Right forelimb (tissue), 1 donor: ENCODE measurements at regions not wholly inside any gene's neighbourhood (a gene's known extent, or its start where the extent isn't known, plus 50 kb on each side); places are given as distances from the start of the nearest gene placed in this dataset.
A peak's percentile ranks its signal among the peaks of the same experiment; 100 is the strongest.
"Not testable (repeated sequence)": the region's sequence is repeated elsewhere in the genome, so short reads cannot be mapped to it uniquely, and the experiment has no call there.

Source experiments
- DNase-seq: peaks from one replicate; pipeline ENCODE4 v3.0.0-alpha.2; 2018

DNA sequence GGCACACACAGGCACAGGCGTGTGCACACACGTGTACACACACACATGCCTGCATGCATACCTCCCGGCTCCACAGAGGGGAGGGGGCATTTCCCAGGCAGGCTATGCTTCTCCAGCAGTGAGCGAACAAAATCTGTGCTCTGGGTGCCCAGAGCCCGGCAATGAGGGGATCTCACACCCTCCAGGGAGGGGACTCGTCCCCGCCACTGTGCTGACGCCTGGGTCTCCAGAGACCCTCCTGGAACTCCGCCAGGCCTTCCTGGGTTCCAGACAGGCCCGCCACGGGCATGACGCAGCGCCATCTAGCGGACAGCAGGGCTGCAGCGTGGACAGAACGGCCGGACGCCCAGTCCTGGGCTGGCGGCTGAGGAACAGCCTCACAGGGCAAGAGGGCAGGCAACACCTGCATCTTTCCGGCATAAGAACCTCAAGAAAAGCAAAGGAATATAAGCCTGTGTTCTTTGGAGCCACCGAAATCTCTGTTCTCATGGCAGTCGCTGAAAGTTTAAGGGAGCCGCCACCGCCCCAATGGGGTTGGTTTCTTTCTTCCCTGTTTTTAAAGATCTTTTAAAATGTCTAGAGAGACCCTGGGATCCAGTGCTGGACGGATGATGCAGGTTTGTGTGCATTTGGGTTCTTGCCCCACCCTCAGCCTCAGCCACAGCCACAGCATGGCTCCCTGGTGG, 135.6 kb upstream of the PPP1R26 start:
- peak; percentile 77 for DNase-seq

DNA sequence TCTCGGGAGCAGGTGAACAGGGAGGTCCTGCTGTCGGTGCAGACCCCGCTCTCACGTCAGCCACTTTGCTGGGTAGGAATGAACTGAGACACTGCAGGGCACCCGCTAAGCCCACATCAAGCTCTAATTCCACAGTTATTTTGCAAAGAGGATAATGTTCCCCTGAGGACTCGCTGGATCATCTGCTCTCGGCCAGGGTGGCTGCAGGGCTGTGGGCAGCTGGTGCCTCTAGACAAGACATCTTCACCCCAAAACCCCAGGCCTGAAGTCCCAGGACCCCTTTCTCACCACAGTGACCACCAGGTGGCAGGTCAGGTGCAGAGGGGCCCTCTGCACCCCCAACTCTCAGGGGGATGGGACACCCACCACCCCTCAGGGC, 135.1 kb upstream of the PPP1R26 start:
- no peak for DNase-seq

DNA sequence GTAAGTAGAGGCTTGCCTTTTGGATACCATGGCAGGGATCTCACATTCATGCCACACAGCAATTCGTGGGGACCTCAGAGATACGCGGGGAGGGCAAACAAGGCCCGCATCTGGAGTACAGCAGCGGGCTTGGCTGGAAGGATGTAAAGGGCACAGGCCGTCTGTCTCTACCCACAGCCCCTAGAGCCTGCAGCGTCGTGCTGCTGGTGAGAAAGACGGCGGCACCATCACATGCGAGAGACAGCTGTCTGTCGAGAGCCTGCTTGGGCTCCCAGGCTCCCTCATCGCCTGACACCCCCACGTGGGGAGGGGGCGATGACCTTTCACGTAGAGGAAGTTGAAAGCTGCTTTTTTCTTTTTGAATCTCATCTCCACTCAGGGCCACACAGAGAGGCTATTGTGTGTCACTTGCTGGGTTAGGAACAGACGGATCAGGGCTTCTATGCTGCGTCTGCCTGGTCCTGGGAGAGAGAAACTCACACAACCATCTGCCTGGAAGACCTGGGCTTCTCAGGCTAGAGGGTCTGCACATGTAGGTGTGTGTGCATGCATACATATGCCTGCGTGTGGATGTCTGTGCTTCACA, 134.6 kb upstream of the PPP1R26 start:
- DNase-seq = no peak

DNA sequence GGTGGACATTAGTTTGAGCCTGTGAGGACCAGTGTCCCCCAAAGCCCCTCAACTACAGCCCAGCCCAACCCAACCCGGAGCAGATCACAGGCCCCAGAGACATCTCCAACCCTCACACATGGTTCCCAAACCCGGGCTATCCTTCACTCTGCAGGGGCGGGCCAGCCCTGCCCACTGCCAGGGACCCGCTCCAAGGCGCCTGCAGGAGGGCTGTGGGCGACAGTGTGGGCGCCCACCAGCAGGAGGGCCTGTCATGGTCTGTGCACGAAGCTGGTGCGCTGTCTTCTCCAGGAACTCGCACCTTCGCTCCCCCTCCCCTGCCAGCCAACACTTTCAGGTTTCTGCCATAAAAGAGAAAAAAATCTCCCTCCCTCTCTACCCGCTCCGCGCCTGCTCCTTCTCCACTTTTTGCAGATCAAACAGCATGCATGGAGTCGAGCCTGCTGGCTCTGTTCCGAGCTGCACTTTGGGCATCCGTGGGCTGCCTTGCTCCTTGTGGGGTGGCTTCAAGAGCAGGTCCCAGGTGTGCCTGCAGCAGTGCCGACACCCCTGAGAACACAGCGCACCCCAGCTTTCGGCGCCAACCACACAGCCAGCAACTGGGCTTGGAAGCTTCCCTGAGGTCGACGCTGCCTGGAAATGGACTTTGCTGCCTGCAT, 133.7 kb upstream of the PPP1R26 start:
- no peak for DNase-seq

DNA sequence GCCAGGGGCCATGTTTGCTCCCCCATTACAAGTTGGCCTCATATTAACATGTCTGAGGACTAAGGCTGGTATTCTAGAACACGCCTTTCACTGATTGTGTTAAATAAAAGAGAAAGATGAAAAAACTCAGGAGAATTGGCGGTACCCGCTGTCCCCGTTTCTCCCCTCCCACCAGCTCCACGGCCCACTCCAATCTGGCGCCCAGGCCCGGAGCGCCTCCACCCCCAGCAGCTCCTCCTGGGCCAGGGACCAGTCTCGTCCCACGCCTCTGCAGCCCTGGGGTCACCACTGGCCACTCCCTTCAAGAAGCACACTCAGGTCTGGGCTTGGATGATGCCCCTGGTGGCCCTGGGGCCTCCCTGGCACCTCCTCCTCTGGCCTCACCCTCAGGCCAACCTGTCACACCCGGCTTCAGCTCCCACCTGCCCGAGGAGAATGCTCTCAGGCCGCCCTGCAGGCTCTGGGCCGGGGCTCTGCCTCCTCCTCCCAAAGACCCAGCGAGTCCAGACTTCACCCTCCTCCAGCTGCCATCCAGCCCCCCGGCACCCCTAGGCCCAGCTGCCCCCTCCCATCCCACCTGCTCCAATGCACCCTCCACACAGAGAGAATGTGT, 133.0 kb upstream of the PPP1R26 start:
- no peak for DNase-seq

DNA sequence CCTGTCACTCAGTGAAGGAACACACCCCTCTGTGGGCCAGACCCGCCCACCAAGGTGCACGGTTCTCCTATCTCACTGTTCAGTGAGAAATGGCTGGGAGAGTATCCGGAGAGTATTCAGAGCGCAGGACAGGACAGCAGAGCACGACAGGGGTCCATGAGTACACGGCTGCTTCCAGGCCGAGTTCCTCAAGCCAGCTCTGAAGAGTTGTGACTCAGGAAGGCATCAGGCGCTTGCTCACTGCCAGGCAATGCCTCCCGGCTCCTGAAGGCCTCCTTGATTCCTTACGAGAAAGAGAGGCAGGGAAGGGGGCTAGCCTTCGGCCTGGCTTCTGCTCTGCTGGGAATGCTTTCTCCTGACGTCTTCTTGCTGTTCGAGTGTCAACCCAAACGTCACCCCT, 132.1 kb upstream of the PPP1R26 start:
- DNase-seq = no peak

DNA sequence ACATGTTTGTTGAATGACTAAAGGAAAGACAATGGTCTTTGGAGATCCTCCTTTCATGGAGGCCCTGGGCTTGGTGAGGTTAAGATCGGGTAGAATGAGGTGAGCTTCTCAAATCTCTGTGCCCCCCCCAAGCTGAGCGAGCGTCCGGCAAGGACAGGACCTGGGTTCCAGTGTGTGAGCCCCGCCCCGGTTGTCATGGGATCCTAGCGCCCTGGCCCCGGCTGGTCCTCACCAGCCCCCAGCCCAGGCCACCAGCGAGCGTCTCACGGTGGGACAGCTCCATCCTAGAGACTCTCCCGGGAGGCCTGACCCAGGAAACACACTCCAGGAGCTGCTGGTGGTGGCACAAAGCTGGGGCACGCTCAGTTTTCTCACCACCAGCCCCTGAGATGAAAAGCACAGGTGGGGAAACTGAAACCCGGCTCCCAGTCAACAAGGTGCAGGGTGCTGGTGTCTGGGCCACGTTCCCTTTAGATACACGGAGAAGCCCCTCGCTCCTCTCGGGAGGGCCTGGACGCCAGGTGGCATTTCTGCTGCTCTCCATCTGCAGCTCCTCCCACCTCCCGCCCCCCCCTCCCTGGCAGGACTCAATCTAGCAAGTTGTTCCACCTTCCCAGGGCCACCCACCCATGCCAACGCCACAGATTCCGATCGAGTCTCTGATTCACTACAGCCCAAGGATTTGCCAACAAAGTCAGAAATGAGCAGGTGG, 131.3 kb upstream of the PPP1R26 start:
- DNase-seq = no peak

DNA sequence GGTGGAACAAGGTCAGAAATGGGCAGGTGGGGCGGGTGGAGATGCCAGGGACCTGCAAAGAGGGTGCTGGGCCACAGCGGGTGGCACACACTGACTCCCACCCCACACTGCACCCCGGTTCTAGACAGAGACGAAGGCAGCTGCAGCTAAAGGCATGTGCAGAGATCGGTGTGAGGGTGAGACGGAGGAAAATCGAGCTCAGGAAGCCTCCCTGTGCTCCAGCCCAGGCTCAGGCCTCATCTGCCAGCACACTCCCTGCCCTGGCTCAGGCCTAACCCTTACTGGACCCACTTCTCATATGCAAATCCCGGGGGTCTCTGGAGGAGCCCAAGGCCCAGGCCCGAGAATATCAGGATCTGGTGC, 130.8 kb upstream of the PPP1R26 start:
- no peak for DNase-seq

DNA sequence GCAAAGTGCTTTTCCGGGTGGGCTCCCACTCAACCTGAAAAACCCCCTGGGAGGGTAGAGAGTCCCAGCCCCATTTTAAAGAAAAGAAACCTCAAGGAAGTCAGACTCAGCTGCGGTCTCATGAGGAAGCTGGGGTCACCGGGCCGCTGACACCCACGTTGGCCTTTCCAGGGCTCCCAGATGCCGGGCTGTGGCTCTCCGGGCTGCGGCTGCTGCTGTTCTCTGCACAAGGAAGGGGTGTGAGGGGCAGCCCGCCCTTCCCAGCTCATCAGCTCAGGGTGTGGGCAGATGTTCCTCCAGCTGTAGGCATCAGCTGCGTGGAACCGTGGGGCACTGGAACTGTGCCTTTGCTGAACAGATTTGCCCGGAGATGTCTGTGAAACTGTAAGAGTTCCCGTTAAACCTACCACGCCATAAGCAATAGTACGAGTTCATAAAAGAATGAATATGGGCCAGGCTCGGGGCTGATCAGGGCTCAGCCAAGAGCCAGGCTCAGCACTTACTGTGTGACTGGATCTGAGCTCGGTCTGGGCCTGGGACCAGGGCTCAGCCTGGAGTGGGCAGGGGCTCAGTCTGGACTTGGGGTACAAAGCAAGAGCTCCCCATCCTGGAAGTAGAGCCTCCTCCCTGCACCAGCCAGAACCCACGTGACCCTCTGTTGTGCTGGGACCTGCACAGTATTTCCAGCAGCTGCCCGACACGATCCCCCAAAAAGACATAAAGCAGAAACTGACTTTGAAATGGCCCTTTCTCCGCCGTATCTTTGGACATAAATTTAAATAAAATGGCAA, 130.2 kb upstream of the PPP1R26 start:
- DNase-seq = no peak

DNA sequence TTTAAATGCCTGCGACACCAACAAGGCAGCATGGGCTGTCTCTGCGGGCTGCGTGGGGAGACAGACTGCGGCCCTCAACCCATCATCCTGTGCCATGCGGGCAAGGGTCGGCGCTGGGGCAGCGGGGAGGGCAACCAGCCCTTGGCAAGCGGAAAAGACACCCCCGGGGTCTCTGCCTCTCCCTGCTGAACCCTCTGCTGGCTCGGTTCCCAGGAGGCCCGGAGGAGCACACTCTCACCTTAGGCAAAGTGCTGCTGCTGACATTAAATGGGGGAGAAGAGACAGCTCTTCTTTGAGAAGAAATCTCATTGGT, 129.6 kb upstream of the PPP1R26 start:
- no peak for DNase-seq

DNA sequence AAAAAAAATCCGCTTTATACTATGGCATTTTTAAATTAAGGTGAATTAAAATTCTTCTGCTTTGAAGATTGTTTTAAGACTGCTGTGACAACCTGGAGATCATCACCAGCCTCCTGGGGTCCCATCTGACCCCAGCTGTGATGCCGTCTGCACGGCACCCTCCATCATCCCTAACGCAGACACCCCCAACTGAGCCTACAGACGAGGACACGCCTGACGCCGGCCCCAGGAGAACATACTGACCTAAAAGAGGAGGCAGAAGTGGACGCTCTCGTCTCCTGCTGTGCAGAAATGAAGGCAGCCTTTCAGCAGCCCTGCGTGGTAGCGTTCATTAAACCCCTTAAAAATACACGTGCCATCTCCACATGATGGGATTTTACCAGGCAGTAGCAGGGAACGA, 125.6 kb upstream of the PPP1R26 start:
- DNase-seq = no peak

DNA sequence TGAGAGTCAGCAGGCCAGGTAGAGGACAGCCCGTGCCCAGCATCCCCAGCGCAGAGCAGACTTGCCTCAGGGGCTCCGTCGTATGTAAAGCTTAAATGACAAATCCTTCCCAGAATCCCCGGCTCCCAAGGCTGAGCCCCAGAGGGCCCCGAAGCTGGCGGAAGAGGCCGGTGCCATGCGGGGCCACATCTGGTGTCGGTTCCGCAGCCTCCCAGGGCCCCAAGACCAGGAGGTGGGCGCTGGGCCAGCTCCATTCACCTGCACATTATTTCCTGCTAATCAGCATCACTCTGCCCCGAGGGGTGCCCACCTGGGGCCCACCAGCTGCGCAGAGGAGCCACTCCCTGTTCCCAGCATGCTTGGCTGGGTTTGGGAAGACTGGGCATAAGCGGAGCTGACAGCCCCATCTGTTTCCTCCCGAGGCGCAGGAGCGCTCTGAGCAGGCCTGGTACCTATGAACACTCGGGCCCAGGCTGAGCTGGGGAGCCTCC, 124.0 kb upstream of the PPP1R26 start:
- no peak for DNase-seq

DNA sequence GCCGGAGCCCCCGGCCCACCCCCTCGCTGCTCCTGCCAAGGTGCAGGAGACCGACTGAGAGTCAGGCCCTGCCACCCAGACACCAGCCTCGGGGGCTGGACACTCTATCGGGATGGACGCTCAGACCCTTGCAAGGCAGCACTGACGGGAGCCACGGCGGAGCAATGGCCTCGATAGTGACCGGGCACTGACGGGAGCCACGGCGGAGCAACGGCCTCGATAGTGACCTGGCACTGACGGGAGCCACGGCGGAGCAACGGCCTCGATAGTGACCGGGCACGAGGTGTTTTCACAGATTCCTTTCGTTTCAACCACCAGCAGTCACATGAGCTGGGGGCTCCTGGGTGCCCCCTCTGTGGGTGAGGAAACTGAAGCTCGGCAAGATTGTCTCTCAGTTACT, 123.6 kb upstream of the PPP1R26 start:
- no peak for DNase-seq

DNA sequence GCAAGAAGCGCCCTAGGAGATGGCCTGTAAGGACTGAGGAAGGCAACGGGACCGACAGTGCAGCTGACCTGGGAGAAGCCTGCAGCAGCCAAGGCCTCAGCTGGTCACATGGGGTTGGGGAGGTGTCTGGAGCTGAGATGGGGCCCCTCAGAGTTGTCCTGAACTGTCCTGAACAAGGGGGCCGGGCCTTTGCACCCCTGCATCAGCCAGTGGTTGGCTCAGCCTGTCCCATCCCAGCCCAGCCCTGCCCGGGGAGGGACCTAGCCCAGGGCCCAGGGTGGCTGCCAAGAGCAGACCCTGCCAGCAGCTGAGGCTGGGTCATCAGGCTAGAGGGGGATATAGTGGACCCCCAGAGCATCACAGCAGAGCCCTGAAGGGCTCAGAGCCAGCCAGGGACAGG, 122.8 kb upstream of the PPP1R26 start:
- no peak for DNase-seq

DNA sequence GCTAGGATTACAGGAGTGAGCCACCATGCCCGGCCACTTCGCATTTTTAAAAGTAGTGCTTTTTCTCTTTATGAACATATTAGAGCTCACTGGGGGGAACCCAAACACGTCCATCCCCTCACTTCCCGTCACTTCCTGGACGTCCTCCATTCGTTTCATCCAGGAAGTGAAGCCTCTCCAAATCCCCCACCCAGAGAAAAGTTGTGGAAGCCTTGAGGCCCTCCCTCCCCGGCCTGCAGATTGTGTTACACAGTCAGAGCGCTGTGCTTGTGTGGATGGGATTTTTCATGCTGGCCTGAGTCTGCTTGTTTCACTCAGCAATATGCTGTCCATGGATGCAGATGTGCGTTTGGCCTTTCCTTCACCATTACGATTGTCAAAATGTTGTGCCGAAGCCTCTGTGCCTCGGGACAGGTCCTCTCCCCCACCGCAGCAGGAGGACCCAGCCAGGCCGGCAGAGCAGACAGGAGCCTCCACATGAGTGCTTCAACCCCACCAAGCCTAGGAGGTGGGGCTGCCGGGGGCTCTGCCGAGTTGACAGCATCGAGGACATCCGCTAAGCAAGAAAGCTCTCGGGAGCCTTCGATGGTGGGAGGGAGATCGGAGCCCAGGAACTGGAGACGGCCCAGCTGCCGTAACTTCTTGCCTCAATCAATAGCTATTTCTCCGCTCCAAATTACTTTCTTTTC, 121.6 kb upstream of the PPP1R26 start:
- peak; percentile 65 for DNase-seq

DNA sequence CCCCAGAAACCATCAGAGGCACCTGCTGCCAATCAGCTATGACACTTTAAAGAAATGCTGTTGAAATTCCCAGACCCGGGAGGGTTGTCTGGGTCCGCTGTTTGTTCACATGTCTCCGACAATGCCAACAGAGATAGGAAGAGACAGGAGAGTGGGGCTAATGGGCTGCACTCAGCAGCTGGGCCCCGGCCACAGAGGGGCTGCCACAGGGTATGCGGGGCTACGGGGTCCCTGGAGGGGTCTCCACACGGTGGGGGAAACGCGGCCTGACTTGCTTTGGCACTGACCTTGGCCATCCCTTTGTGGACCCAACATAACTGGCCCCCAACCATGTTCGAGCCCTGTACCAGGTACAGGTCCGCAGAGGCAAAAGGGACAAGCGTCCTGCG, 121.0 kb upstream of the PPP1R26 start:
- DNase-seq = no peak

DNA sequence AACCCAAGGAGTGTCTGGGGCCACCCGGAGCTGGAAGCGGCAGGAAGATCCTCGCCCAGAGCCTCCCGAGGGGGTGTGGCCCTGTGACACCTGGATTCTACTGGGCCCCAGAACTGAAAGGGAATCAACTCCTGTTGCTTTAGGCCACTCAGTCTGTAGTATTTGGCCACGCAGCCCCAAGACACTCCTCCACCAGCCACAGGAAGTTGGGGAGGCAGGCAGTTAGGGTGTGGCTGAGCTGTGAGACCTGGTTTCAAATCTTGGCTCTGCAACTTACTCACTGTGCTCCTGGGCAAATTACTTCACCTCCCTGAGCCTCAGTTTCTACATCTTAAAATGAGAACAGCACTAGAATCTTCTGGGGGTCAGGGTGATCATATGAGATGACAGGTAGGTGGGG, 119.8 kb upstream of the PPP1R26 start:
- no peak for DNase-seq

DNA sequence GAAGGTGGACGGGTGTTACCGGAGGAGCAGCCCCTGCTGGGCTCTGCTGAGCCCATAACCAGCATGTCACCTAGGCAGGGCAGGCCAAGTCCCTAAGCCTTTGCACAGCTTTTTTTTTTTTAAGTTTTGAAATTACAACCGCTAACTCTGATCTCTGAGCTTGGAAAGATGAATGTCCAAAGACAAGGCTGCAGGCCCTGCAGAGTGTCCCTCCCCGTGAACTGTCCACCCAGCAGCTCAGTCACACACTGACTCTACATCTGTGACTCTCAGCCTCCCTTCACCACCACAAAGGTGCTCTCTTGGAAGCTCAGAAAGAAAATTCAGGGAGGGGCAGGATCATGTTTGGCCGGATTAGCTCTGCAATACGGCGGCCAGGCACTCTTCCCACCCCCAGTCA, 119.0 kb upstream of the PPP1R26 start:
- no peak for DNase-seq

DNA sequence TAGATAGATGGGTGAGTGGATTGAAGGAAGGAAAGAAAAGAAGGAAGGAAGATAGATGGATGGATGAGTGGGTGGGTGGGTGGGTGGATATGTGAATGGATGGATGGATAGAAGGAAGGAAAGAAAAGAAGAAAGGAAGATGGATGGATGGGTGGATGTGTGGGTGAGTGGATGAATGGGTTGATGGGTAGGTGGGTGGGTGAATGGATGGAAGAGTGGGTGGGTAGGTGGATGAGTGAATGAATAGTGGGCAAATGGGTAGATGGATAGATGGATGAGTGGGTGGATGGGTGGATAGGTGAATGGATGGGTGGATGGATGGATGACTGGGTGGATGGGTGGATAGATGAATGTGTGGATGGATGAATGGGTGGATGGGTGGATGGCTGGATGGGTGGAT, 117.9 kb upstream of the PPP1R26 start:
- not testable (repeated sequence) for DNase-seq

DNA sequence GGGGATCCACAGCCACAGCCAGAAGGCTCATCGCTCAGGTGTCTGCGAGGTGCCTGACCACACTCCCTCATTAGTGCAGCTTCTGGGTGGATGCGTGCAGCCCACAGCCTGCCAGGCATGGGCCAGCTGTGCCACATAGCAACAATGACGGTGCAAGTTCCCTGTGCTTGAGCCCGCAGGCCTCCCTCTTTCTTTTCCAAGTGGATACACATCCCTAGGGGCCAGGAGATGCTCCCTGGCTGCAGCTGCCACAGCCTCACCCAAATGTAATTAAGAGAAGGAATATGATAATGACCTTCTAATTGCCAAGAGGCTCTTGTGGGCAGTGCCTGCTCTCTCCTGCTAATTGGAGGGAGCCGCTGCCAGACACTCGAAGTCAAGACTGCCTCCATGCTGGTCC, 116.0 kb upstream of the PPP1R26 start:
- no peak for DNase-seq

DNA sequence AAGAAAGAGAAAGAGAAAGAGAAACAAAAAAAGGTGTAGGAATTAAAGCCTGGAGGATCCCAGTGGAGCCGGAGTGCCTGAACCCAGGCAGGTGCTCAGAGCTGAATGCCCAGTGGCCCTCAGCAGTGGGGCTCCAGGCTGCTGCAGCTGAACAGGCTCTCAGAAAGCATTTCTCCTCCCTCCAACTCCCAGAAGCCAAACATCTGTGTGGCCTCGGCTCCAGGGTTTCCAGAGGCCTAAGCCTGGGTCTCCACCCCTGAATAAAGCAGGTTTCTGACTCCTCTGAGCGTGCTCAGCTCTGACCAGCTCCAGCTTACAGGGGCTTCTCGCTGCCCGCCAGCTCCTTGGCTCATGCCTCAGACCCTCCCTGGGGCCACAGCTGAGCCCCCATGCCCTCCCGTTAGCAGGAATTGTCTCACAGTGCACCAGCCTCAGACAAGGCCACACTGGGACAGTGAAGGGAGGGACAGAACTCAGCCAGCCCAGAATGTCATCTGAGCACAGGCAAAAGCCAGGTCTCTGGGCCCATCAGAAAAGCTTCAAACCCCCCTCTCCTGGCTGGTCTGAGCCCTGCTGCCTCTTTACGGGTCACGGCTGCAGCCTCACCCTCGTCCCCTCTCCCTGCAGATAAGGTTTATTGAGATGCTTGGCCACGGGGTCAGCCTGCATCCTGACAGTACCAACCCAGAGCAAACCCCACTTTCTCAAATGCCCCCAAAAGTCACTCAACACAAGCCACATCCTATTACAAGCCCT, 114.4 kb upstream of the PPP1R26 start:
- DNase-seq = no peak
